NCI-H146 treated with DMSO at 0.1 percent for 48 hours (cell line): ENCODE measurements at regions not wholly inside any gene's neighbourhood (a gene's known extent, or its start where the extent isn't known, plus 50 kb on each side); places are given as distances from the start of the nearest gene placed in this dataset.

Experiments used
- DNase-seq: peaks from one replicate; lab custom pipeline; 2025; ENCODE audit not compliant: unreplicated experiment; lab: John Stamatoyannopoulos, UW

DNA sequence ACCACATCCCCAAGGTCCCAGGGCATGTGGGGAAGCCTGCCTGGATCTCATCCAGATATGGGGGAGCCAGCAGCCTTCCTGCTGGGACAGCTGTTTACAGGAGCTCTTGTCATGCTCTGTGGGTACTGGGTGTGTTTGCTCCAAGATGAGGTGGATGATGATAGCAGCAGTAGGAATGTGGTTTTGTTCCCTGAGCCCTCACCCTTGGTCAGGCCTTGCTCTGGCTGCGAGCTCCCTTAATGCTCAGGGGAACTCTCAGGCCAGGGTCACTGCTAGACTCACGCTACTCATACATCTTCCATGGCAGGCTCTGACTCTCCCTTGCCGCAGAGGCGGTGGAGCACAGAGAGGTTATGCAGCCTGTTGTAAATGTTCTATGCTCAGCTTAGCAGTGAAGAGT is 990.3 kb downstream of the AACS start:
- DNase-seq: no peak

- DNase-seq: no peak
These were observed 996.5 kb downstream of the AACS start for GRCh38 chr12:126061777-126062176.

- no peak for DNase-seq
These were observed 998.8 kb downstream of the AACS start for GRCh38 chr12:126064028-126064427.

DNA sequence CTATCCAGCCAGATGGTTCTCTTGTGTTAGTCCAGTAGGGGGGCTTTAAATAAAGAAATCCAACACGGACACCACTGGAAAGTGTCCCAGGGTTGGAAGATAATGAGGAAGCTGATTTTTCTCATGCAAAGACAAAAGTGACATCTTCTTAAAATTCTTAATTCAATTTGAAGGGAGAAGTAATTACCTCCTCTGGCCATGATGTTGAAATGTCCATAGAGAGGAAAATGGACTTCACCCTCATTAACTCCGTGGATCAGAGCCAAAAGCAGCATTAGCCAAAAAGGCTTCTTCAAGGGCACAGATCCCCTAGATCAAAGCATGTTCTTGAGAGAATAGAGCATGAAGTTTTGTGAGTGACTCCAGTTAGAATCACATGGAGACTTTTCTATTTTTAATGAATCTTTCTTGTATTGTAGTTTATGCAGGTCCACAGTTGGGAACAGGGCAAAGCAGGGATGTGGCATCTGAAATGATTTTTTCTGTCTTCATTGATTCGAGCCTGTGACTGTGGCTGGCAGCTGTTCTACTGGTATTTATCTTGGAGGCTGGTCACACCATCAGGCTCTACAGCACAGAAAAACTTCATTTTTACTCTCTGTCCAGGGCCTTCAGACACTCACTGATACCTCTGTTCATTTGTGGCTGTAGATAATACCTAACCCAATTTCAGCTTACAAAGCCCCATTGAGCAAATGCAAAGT is 1002.5 kb downstream of the AACS start:
- DNase-seq: no peak

DNA sequence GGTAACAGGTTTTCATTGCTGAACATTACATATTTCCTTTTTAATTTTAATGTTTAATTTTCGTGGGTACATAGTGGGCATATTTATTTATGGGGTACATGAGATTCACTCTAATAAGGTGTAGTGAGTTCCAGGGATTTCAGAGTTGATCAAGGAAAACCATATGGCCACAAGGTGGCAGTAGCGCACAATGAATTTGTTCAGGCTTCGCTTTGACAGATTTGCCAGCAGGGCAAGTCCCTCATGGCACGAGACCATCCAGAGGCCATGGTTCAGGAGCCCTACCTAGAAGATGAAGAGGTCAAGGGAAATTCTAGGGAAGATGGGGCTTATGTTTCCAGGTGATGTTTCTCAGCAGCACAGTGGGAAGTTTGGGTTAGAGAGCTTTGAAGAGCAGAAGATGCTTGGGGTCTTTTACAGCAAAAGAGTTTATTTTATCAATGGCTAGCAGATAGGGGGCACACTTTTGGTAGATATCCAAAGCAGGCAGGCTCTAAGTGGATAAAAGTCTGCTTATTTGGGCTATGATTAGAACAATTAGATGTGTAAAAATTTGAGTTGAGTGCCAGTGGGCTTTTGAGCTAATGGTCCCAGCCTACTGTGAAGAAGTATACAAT is 1004.4 kb downstream of the AACS start:
- no peak for DNase-seq

- no peak for DNase-seq
These were observed 1011.3 kb downstream of the AACS start for GRCh38 chr12:126076515-126076914.

DNA sequence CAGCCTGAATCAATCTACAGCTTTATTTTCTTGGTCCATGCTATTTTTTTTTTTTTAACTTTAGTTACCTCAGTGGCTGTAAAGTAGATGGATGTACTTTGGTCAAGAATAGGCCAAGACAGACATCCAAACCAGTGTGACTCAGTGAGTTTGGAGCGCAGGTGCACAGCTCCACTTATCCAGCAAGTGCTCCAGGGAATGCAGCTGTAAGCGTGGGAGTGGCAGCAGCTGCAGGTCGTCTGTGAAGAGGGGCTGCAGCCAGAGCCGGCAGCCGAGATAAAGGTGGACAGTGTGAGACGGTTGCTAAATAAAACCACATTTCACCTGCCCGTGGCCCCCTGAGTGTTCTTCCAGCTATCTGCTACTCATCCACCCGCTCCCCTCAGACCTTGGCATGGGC is 1018.7 kb downstream of the AACS start:
- no peak for DNase-seq

DNA sequence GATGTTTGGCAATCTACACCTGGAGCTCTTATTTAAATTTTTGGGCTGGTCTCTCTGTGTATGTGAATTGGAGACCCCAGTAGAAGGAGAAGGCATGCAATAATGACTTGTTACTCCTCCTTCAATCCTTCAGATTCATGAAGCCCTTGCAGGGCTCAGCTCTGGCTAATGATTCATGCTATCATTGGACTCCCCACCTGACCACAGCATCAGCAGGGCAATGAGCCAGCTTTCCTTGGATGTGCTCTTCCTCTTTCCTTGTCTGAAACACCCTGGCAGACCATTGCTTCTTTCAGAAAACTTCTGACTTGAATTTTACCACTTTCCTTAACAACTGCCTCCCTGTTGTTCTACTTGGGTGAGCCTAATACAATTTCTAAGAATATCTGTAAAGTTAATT is 1019.2 kb downstream of the AACS start:
- no peak for DNase-seq

GRCh38 chr12:126086242-126086641 is 1021.0 kb downstream of the AACS start:
- no peak for DNase-seq

- DNase-seq: no peak
These were observed 1022.5 kb downstream of the AACS start for GRCh38 chr12:126087692-126088091.

GRCh38 chr12:126093908-126094307 is 1028.7 kb downstream of the AACS start:
- DNase-seq: no peak

DNA sequence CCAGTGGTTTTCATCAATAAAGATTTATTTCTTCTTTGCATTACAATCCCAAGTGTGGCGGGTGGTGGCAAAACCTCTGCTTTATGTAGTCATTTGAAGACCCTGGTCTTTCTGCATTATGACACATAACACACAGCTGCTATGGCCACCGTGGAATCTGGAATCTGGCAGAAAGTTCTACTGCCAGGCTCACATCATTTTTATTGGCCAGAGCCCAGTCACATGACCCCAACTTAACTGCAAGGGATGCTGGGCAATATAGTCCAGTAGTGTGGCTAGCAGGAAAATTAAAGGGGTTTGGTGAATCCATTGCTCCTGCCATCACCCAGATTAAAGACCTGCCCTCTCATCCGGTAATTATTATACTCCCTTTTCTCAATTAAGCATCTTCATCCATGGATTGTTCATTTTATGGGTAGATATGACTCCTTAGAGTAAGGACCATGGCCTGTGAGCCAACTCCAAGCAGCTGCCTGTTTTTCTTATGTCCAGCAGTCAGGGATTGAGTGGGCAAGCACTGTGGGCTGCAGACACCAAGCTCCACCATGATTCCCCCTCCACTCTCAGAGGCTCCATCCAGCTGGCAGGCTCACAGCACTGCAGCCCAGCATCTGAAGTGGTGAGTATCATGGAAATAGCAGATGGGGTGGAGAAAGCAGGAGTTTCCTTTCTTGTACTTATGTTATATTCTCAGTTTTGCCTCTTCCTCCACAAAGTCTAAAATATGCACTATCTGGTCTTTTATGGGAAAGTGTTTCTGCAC is 1030.7 kb downstream of the AACS start:
- no peak for DNase-seq

DNA sequence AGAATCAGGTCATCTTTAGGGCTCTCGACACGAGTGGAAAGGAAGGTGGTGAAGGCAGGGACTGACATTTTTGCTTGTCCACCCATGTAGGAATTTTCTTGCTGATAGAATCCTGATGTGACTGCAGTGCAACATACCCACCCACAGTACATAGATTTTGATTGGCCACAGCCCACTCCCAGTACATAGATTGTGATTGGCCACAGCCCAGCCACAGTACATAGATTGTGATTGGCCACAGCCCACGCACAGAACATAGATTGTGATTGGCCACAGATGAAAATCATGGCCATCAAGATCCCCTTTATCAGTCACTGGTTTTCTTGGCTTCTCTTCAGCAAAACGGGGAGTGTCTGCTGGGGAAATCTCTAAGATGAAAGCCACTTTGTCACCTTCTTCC is 1041.5 kb downstream of the AACS start:
- DNase-seq: no peak

DNA sequence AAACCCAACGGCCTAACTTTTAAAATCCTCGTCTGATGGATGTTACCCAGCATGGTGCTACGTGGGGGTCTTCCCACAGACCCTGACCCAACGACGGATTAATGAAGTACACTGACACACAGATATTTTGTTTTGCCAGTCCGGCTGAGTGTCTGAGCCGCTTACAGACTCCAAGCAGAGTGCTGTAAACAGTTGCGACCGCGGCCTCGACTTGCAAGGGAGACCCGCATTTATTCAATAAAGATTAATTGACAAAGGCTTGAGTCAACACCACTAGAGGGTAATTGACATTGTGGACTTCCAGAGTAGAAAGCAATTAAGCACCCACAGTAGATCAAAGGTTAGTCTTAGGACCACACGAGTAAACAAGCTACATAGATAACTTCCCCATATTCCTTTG is 1042.4 kb downstream of the AACS start:
- no peak for DNase-seq

GRCh38 chr12:126108247-126108646 is 1043.0 kb downstream of the AACS start:
- no peak for DNase-seq

DNA sequence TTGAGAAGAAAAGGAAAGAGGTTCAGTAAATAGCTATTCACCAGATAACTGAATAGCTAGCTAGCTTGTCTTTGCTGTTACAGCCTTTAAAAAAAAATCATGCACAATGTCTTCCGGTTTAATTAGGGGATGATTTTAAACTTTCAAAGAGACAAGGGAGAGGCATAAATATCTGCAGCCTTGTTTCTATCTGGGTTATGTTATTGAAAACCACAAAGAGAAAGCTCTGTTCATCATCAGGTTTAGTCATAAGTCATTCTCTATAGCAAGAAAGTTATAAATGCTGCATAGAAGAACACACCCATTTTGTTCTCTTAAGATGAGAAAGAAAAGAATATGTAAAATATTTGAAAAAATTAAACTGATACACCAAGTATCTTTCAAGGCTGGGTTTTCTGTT is 1046.9 kb downstream of the AACS start:
- DNase-seq: no peak

- no peak for DNase-seq
These were observed 1047.6 kb downstream of the AACS start for GRCh38 chr12:126112849-126113248.

DNA sequence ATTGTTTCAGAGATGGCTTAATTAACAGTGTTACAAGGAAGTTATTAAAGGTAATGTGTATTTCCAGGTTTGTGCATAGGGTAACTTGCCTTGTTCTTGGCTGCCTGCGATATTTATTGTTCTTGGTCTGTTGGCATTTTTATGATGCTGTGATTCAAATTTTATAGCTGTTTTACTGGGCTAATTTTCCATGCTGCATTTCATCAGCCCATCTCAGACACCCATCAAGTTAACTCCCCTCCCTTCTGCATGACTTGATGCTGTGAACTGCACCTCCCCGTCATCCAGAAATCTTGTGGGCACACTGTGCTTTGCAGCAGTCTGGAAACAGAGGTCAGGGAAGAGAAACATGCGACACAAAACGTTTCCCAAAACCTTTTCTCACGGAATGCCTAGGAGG is 1049.2 kb downstream of the AACS start:
- no peak for DNase-seq

- no peak for DNase-seq
These were observed 1052.3 kb downstream of the AACS start for GRCh38 chr12:126117502-126117901.

- DNase-seq: no peak
These were observed 1074.1 kb downstream of the AACS start for GRCh38 chr12:126139355-126139754.

DNA sequence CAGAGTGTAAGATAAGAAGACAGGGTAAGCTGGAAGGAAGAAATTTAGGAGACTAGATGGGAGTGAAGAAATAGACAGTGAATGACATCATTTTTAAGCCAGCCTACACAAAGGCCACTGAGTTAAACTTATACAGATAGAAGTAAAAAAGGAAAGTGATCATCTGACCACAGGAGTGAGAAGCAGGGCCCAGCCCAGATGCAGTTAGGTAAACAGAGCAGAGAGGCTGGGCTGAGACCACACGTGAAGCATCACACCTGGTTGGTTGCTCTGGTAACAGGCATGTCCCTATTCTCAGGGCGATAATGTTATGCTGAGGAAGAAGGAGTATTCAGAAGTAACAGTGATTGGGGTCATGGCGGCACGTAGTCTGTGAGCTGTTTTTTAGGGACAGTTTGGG is 1079.4 kb downstream of the AACS start:
- DNase-seq: no peak

- DNase-seq: no peak
These were observed 1082.1 kb downstream of the AACS start for GRCh38 chr12:126147321-126147720.
